GM19397 (cell line): ENCODE measurements at regions not wholly inside any gene's neighbourhood (a gene's known extent, or its start where the extent isn't known, plus 50 kb on each side); places are given as distances from the start of the nearest gene placed in this dataset.
"Not testable (repeated sequence)": the region's sequence is repeated elsewhere in the genome, so short reads cannot be mapped to it uniquely, and the experiment has no call there.

Experiments
- ATAC-seq: cut with Tn5 transposase; IDR thresholded peaks from one replicate; pipeline ENCODE4 v1.9.1; 2021; ENCODE audit warnings: mild to moderate bottlenecking, moderate library complexity; ENCODE audit not compliant: unreplicated experiment

DNA sequence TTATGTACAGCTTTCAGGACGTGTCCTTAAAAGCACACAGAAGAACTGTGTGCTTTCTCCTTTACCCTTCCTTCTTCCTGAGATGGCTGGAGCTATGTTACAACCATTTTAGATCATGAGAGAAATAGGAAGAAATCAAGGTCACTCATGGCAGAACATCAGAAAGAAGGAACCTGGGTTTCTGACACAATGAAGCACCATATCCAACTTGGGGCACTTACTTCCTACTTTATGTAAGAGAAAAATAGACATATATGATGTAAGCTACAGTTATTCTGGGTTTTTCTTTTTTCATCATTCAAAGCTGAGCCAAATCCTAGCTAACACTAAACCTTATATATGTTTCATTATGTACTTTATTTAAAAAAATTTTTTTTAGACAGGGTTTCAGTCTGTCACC, 79.5 kb downstream of the FAM161A start:
- ATAC-seq = no peak

GRCh38 chr2:61771904-61772845, 81.7 kb downstream of the FAM161A start:
- no peak for ATAC-seq

DNA sequence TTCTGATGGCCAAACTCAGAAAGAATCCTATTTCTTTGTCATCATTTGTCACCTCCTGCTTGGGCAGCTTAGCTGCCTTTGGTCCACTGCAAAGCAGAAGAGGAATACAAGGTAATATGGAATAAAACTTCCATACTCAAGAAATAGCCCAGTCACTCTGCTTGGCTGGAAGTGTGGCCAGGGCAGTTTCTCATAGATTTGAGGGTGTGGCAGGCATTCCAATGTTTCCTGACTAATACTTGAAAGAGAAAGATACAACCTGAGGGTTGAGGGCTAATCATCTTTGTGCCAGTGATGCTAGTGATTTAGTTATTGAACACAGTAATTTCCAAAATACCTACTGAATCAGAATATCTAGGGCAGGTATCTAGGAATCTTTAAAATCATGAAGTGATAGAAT, 83.1 kb downstream of the FAM161A start:
- no peak for ATAC-seq

- ATAC-seq = no peak
Measured at GRCh38 chr2:61770298-61770697, 83.6 kb downstream of the FAM161A start.

DNA sequence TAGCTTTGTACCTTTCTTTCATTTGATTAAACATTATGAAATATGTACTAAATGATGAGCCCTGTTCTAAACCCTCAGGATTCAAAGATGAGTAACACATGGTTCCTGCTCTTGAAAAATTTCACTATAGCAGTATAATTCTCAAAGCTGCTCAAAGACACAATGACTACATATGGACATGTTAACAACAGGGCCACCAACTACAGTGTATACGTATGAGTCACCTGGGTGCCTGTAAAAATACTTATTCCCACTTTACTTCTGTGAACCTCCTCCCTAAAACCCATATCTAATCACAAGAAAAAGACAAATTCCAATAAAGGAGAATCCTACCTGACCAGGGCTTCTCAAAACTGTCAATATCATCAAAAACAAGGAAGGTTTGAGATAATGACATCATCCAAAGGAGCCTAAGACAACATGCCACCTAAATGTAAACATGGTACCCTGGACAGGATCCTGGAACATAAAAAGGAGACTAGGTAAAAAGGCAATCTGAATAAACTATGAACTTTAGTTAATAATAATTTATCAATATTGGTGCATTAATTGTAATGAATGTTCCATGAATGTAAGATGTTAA, 84.7 kb downstream of the FAM161A start:
- ATAC-seq = no peak

DNA sequence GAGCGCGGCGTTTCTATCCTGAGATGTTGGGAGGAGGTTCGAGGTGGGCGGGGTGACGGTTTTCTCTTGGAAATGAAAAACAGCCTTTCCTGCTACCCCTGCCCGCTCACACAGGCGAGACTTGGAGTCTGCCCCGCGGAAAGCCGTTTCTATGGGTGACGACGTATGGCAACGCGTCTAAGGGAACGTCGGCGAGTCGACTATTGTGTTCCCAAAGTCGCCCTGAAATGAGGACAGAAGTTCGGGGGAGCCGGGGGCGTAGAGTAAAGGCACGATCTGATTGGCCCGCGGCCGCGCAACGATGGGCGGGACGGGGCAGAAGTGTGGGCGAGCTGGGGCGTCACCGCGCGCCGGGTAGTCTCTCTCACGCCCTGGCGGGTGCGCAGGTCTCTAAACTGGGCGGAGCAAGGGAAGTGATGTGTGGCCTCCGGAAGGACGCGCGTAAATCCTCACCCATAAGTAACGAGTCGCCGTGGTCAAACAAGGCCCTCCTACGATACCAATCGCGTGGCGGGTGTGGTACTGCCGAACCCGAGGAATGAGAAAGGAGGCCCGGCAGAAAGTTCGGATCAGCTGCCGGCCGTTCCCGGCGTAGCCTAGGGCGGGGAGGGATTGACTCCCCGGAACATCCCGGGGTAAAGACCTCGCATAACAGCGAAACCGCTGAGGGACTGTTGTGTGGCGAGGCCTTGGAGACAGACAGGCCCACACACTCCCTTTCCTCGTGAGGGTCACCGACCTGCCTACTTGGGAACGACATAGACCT, 89.6 kb downstream of the FAM161A start:
- ATAC-seq = peak; percentile 99

GRCh38 chr2:61763605-61764034, 90.2 kb downstream of the FAM161A start:
- ATAC-seq = peak; percentile 3

DNA sequence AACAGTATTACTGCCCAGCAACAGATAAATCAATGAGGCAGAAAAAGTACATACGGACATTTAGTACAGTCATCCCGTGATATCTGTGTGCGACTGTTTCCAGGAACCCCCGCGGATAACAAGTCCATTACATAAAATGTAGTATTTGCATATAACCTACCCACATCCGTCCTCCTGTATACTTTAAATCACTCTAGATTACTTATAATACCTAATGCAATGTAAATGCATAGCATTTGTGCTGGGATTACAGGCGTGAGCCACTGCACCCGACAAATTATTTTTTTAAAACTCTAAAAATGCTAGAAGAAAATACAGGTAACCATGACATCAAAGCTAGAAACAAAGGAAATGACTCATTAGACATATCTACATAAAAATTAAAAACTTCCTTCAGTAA, 91.6 kb downstream of the FAM161A start:
- no peak for ATAC-seq

DNA sequence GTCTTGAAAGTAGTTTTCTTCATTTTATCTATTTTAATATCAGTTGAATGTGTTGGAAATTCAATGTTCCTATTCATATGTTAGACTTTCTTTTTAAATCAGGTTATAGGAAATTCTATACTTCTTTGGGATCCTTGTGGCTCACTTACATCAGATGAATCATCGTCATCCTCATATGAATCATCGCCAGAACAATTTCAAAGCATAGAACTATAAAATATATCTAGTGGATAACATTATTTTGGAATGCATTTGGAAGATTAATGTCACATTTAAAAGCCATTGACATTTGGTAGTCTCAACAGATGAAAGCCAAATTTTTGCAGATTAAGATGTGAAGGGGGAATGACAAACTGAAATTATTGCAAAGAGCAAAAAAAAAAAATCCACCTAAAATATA, 94.1 kb downstream of the FAM161A start:
- no peak for ATAC-seq

DNA sequence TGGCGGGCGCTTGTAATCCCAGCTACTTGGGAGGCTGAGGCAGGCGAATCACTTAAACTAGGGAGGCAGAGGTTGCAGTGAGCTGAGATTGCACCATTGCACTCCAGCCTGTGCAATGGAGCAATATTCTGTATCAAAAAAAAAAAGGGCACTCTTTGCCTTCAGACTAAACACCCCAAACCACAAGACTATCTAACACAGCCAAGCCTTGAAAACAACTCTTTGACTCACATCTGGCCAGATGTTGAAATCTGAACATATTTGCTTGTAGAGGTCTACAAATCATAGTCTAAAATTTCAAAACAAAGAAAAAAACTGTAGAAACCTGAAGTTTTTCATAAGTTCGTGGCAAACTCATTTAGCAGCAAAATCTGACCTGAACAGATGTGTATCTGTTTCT, 94.9 kb downstream of the FAM161A start:
- ATAC-seq = no peak

- ATAC-seq = no peak
Measured at GRCh38 chr2:61758159-61758558, 95.7 kb downstream of the FAM161A start.

- no peak for ATAC-seq
Measured at GRCh38 chr2:61753512-61753911, 100.3 kb downstream of the FAM161A start.

DNA sequence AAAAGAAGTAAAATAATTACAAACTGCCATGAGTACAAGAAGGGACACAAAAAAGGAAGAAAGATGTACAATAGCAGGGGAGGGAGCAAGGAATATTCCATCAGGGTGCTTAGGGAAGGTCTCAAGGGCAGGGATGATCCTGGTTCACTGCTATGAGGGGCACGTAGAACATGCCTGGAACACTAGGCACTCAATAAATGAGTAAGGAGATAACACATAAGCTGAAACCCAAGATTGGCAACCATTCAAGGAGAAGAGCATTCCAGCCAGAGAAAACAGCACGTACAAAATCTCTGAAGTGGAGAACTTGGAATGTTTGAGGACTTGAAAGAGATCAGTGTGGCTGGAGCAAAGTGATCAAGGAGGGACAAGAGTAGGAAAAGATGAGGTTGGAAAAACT, 103.2 kb downstream of the FAM161A start:
- no peak for ATAC-seq

- ATAC-seq = no peak
Measured at GRCh38 chr2:61742955-61743354, 110.9 kb downstream of the FAM161A start.

GRCh38 chr2:61737841-61738240, 116.0 kb downstream of the FAM161A start:
- no peak for ATAC-seq

GRCh38 chr2:61736953-61737352, 116.9 kb downstream of the FAM161A start:
- no peak for ATAC-seq

DNA sequence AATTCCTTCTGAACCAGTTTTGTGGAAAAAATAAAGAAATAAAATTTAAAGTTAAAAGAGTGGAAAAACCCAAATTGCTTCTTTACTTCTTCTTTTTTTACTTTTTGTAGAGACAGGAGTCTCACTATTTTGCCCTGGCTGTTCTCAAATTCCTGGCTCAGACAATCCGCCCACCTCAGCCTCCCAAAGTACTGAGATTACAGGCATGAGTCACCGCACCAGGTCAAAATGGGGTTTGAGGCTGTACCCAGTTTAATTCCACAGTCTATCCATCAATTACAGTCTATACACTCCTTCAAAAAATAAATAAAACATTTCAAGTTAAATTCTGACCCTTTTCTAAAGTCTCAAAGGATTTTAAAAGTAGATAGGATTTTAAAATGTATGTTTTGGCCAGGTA, 120.3 kb downstream of the FAM161A start:
- no peak for ATAC-seq

DNA sequence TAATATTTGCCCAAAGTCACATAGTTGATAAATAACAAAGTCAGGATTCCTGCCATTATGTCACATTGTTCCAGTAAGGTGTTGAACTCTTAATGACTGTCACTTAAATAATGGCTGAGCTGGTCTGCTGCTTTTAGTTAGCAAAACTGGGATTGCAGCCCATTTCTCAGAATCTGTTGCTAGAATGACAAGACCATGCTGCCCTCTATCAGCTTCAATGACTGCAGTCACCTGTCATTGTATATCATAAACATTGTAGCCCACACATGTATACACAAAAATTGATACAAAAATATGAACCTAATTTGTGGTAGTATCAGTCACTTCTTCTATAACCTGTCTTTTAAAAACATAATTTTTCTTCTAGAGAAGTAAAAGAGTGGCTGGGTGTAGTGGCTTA, 121.1 kb downstream of the FAM161A start:
- ATAC-seq = no peak

- ATAC-seq = no peak
Measured at GRCh38 chr2:61727746-61728145, 126.1 kb downstream of the FAM161A start.

DNA sequence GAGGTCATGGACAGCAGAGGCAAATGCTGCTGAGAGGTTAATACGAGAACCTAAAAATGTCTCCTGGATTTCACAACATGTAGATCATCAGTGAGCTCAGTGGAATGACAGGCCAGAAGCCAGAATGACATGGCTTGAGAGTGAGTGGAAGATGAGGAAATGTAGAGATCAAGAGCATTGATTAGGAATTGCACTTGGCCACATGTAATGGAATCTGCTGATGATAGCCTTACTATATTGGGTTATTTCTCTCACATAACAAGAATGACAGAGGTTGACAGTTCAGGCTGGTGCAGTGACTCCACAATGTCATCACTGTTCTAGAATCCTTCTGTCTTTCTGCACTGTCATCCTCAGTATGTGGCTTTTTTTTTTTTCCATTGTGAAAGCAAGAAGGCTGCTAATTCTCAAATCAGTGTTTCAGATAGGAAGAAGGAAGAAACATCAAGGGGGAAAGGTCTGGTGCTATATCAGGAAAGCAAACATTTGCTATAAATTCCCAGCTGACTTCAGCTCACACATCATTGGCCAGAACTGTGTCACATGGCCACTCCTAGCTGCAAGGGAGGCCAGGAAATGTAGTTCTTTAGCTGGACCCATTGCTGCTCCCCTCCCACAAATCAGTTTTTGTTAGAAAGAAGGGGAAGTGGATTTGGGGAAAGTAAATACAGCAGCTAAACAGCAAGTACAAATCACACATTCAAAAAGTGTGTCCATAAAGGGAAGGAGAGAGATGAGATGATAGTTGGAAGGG, 127.2 kb downstream of the FAM161A start:
- ATAC-seq = no peak

GRCh38 chr2:61723364-61723763, 130.5 kb downstream of the FAM161A start:
- not testable (repeated sequence) for ATAC-seq
